ENCODE measurements at regions not wholly inside any gene's neighbourhood (a gene's known extent, or its start where the extent isn't known, plus 50 kb on each side); places are given as distances from the start of the nearest gene placed in this dataset.

GRCh38 chr18:37711766-37712505, 146.3 kb upstream of the CELF4 start:
- TF ChIP-seq CTCF (IDR thresholded peaks at IDR 0.05; ENCODE audit: low read depth, low read length, missing input control) = no peak
- TF ChIP-seq ATF3 (IDR thresholded peaks at IDR 0.05) = no peak
- TF ChIP-seq NR2F2 (IDR thresholded peaks at IDR 0.05) = no peak
- no peak for TF ChIP-seq HNF4A (conservative IDR thresholded peaks at IDR 0.05)
- TF ChIP-seq YY1 (IDR thresholded peaks at IDR 0.05) = no peak
- no peak for TF ChIP-seq RAD21 (IDR thresholded peaks at IDR 0.05)
- TF ChIP-seq EGR1 (IDR thresholded peaks at IDR 0.05; ENCODE audit: low read depth in 2 of 2) = no peak
- TF ChIP-seq FOXA2 (IDR thresholded peaks at IDR 0.05) = no peak
- no peak for TF ChIP-seq REST (IDR thresholded peaks at IDR 0.05)
- TF ChIP-seq SP1 (IDR thresholded peaks at IDR 0.05) = no peak
- TF ChIP-seq ZBTB33 (IDR thresholded peaks at IDR 0.05) = no peak
- no peak for TF ChIP-seq JUND (IDR thresholded peaks at IDR 0.05)
- no peak for TF ChIP-seq MAX (IDR thresholded peaks at IDR 0.05)
- no peak for TF ChIP-seq GABPA (IDR thresholded peaks at IDR 0.05 in 1 of 2, conservative IDR thresholded peaks at IDR 0.05 in 1 of 2)
- TF ChIP-seq RXRA (IDR thresholded peaks at IDR 0.05) = no peak
- no peak for TF ChIP-seq HNF4G (IDR thresholded peaks at IDR 0.05)
- no peak for TF ChIP-seq TAF1 (conservative IDR thresholded peaks at IDR 0.05)
- no peak for TF ChIP-seq FOXA1 (IDR thresholded peaks at IDR 0.05)
- no peaks in the 10 kb centered on the region for H3K4me1 ChIP-seq (ENCODE audit: control insufficient read depth in 4 of 4, insufficient read depth in 4 of 4, low read length in 3 of 4)
- no peaks in the 10 kb centered on the region for H3K36me3 ChIP-seq (ENCODE audit: control insufficient read depth in 4 of 4, insufficient read depth in 3 of 4, low read depth in 1 of 4, low read length in 3 of 4)
- WGBS = 60% methylated on average over 4 of the region's 4 CpGs
- H3K4me3 ChIP-seq (ENCODE audit: low read depth in 1 of 3, low read length in 3 of 3) = no peak overlapping the region
- no peaks in the 10 kb centered on the region for H3K9me3 ChIP-seq (ENCODE audit: control insufficient read depth in 4 of 4, low read length in 3 of 4)
- H3K27ac ChIP-seq (ENCODE audit: low read depth in 1 of 2, low read length in 2 of 2) = no peak overlapping the region
- DNase-seq (ENCODE audit: low spot score) = no peak
- H3K9ac ChIP-seq (ENCODE audit: low read depth in 1 of 2, low read length in 2 of 2) = no peak overlapping the region
- no peaks in the 10 kb centered on the region for H3K27me3 ChIP-seq (ENCODE audit: control insufficient read depth in 4 of 4, insufficient read depth in 4 of 4, low read length in 3 of 4)

Measured in liver (tissue), 8 donors.